Gastroesophageal sphincter (tissue), 3 donors: ENCODE measurements at regions not wholly inside any gene's neighbourhood (a gene's known extent, or its start where the extent isn't known, plus 50 kb on each side); places are given as distances from the start of the nearest gene placed in this dataset.

ENCODE experiments used
- POLR2A ChIP-seq, 2 donors: fragments of 450-650 bp; IDR thresholded peaks; one replicate each; pipeline ENCODE4 v1.6.1; 2017; ENCODE audit warnings: antibody characterized with exemption in 2 of 2, mild to moderate bottlenecking in 2 of 2, moderate library complexity in 1 of 2
- POLR2AphosphoS5 ChIP-seq: sonication (generic); formaldehyde crosslinking; IDR thresholded peaks from one replicate; pipeline ENCODE4 v1.6.1; 2017; ENCODE audit warnings: antibody characterized with exemption
- TF ChIP-seq, protein P1 (sequence below), 4 experiments: fragments of 200-600 bp in 2 of 4; fragments of 450-650 bp in 2 of 4; sonication (generic) in 1 of 4; IDR thresholded peaks; one replicate each; pipeline ENCODE4 v1.5.1; 2017 to 2019; ENCODE audit warnings: antibody characterized with exemption in 4 of 4, mild to moderate bottlenecking in 2 of 4, moderate library complexity in 2 of 4

DNA sequence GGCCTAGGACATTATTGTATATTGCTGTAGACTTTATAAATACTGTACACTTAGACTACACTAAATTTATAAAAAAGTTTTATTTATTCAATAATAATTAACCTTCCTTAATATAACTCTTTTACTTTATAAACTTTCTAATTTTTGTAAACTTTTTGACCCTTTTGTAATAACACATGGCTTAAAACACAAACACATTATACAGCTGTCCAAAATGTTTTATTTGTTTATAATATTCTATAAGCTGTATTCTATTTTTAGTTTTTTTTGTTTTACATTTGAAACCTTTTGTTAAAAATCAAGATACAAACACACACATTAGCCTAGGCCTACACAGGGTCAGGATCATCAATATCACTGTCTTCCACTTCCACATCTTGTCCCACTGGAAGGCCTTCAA, 190.0 kb downstream of the BMP4 start:
- TF ChIP-seq POLR2A (IDR thresholded peaks at IDR 0.05) (no peak), POLR2AphosphoS5 (no peak)
- TF ChIP-seq, protein P1, sequence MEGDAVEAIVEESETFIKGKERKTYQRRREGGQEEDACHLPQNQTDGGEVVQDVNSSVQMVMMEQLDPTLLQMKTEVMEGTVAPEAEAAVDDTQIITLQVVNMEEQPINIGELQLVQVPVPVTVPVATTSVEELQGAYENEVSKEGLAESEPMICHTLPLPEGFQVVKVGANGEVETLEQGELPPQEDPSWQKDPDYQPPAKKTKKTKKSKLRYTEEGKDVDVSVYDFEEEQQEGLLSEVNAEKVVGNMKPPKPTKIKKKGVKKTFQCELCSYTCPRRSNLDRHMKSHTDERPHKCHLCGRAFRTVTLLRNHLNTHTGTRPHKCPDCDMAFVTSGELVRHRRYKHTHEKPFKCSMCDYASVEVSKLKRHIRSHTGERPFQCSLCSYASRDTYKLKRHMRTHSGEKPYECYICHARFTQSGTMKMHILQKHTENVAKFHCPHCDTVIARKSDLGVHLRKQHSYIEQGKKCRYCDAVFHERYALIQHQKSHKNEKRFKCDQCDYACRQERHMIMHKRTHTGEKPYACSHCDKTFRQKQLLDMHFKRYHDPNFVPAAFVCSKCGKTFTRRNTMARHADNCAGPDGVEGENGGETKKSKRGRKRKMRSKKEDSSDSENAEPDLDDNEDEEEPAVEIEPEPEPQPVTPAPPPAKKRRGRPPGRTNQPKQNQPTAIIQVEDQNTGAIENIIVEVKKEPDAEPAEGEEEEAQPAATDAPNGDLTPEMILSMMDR (IDR thresholded peaks at IDR 0.05), result no peak
